Tibial nerve (tissue), 4 donors: ENCODE measurements at regions not wholly inside any gene's neighbourhood (a gene's known extent, or its start where the extent isn't known, plus 50 kb on each side); places are given as distances from the start of the nearest gene placed in this dataset.

Source experiments
- EP300 ChIP-seq, 2 donors: sonication (generic); formaldehyde crosslinking; IDR thresholded peaks; one replicate each; pipeline ENCODE4 v1.6.1; 2017; ENCODE audit warnings: antibody characterized with exemption in 2 of 2, mild to moderate bottlenecking in 1 of 2
- POLR2A ChIP-seq, 2 donors: fragments of 450-650 bp; IDR thresholded peaks; one replicate each; pipeline ENCODE4 v1.6.1; 2017; ENCODE audit warnings: antibody characterized with exemption in 2 of 2, mild to moderate bottlenecking in 2 of 2, moderate library complexity in 2 of 2
- TF ChIP-seq, protein P1 (sequence below), 5 experiments: fragments of 200-600 bp in 3 of 5; fragments of 450-650 bp in 2 of 5; sonication (generic) in 3 of 5; IDR thresholded peaks; one replicate each; pipeline ENCODE4 v1.5.1; 2016 to 2019; ENCODE audit warnings: antibody characterized with exemption in 5 of 5, mild to moderate bottlenecking in 3 of 5, moderate library complexity in 2 of 5

DNA sequence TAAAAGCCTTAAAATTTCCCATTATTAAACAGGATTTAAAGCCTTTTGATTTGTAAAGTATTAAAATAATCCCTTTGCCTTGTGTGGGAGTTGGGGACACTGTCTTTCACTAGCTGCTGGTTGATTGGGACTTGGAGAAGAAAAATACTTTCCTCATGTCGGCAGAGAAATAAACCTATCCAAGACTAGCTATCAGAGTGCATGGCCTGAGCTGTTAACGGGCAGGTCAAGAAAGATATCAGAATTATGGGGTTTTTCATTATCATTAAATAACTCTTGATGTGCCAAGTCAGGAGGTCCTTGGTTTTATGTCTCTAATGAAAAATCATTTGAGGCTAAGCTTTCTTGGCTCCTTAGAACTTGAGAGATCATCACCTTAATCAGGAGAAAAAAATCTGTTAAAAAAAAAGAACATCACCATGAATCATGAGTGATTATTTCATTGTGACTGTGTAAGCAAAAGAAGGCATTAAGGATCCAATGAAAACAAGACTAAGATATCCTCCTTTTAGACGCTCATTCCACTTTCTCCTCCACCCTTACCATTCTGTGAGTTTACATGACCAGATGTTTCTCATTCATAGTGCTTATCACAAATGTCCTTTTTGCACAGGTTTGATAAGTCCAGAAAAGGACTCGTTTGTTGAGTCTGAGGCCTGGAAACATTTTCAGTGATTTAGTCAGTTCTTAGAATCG is 140.4 kb upstream of the EGFLAM start:
- TF ChIP-seq POLR2A (IDR thresholded peaks at IDR 0.05) (no peak), EP300 (IDR thresholded peaks at IDR 0.05) (no peak)
- TF ChIP-seq, protein P1, sequence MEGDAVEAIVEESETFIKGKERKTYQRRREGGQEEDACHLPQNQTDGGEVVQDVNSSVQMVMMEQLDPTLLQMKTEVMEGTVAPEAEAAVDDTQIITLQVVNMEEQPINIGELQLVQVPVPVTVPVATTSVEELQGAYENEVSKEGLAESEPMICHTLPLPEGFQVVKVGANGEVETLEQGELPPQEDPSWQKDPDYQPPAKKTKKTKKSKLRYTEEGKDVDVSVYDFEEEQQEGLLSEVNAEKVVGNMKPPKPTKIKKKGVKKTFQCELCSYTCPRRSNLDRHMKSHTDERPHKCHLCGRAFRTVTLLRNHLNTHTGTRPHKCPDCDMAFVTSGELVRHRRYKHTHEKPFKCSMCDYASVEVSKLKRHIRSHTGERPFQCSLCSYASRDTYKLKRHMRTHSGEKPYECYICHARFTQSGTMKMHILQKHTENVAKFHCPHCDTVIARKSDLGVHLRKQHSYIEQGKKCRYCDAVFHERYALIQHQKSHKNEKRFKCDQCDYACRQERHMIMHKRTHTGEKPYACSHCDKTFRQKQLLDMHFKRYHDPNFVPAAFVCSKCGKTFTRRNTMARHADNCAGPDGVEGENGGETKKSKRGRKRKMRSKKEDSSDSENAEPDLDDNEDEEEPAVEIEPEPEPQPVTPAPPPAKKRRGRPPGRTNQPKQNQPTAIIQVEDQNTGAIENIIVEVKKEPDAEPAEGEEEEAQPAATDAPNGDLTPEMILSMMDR (IDR thresholded peaks at IDR 0.05) = no peak
